Progenitor cell of endocrine pancreas (in vitro differentiated cells): ENCODE measurements at regions not wholly inside any gene's neighbourhood (a gene's known extent, or its start where the extent isn't known, plus 50 kb on each side); places are given as distances from the start of the nearest gene placed in this dataset.

Source experiments
- DNase-seq: peaks from one replicate; pipeline ENCODE4 v3.0.0; 2021; ENCODE audit warnings: low spot score; ENCODE audit not compliant: unreplicated experiment
- H3K27ac Mint-ChIP-seq: 2 replicates; pipeline ENCODE4 v1.8.0; 2021; ENCODE audit warnings: mild to moderate bottlenecking, moderate library complexity, mixed read lengths
- H3K27me3 Mint-ChIP-seq: 2 replicates; pipeline ENCODE4 v1.8.0; 2021; ENCODE audit warnings: mixed read lengths
- H3K36me3 Mint-ChIP-seq: 2 replicates; pipeline ENCODE4 v1.8.0; 2022; ENCODE audit warnings: mixed read lengths; ENCODE audit not compliant: insufficient read depth
- H3K4me1 Mint-ChIP-seq: 2 replicates; pipeline ENCODE4 v1.8.0; 2021; ENCODE audit warnings: low read depth, mixed read lengths
- H3K4me3 Mint-ChIP-seq: 2 replicates; pipeline ENCODE4 v1.8.0; 2021; ENCODE audit warnings: low read depth, mild to moderate bottlenecking, moderate library complexity, mixed read lengths
- H3K9me3 Mint-ChIP-seq: 2 replicates; pipeline ENCODE4 v1.8.0; 2021; ENCODE audit warnings: low read depth, mixed read lengths
- TF ChIP-seq, protein P1 (sequence below): fragments of 200-600 bp; sonication (generic); IDR thresholded peaks from one replicate; pipeline ENCODE4 v1.5.0; 2021; ENCODE audit warnings: antibody characterized with exemption, mild to moderate bottlenecking; ENCODE audit not compliant: unreplicated experiment

- TF ChIP-seq, protein P1, sequence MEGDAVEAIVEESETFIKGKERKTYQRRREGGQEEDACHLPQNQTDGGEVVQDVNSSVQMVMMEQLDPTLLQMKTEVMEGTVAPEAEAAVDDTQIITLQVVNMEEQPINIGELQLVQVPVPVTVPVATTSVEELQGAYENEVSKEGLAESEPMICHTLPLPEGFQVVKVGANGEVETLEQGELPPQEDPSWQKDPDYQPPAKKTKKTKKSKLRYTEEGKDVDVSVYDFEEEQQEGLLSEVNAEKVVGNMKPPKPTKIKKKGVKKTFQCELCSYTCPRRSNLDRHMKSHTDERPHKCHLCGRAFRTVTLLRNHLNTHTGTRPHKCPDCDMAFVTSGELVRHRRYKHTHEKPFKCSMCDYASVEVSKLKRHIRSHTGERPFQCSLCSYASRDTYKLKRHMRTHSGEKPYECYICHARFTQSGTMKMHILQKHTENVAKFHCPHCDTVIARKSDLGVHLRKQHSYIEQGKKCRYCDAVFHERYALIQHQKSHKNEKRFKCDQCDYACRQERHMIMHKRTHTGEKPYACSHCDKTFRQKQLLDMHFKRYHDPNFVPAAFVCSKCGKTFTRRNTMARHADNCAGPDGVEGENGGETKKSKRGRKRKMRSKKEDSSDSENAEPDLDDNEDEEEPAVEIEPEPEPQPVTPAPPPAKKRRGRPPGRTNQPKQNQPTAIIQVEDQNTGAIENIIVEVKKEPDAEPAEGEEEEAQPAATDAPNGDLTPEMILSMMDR = no peak
- Mint-ChIP-seq H3K4me1 (no peaks in the 10 kb centered on the region), H3K36me3 (peaks cover 1% of the 10 kb centered on the region), H3K27me3 (no peaks in the 10 kb centered on the region), H3K9me3 (peaks cover 14% of the 10 kb centered on the region), H3K27ac (no peak overlapping the region), H3K4me3 (no peak overlapping the region)
- DNase-seq = no peak
Measured at GRCh38 chr13:80265348-80265747, 75.6 kb downstream of the SPRY2 start.

DNA sequence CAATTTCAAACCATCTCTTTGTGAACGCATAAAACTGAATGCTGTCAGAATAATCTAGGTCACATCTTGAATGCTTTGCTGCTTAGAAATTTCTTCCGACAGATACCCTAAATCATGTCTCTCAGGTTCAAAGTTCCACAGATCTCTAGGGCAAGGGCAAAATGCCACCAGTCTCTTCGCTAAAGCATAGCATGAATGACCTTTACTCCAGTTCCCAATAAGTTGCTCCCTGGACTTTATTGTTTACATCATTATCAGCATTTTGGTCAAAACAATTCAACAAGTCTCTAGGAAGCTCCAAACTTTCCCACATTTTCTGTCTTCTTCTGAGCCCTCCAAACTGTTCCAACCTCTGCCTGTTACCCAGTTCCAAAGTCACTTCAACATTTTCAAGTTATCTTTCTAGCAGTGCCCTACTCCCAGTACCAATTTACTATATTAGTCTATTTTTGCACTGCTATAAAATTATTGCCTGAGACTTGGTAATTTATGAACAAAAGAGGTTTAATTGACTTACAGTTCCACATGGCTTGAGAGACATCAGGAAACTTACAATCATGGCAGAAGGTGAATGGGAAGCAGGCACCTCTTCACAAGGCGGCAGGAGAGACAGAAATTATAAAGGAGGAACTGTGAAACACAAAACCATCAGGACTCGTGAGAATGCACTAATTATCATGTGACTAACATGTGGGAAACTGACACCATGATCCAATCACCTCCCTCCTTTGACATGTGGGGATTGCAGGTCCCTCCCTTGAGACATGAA lies 77.0 kb downstream of the SPRY2 start:
- no peak overlapping the region for H3K27ac Mint-ChIP-seq
- DNase-seq = no peak
- peaks cover 1% of the 10 kb centered on the region for H3K36me3 Mint-ChIP-seq
- no peaks in the 10 kb centered on the region for H3K4me1 Mint-ChIP-seq
- H3K27me3 Mint-ChIP-seq = no peaks in the 10 kb centered on the region
- TF ChIP-seq, protein P1 = no peak
- H3K4me3 Mint-ChIP-seq = no peak overlapping the region
- peaks cover 14% of the 10 kb centered on the region for H3K9me3 Mint-ChIP-seq

DNA sequence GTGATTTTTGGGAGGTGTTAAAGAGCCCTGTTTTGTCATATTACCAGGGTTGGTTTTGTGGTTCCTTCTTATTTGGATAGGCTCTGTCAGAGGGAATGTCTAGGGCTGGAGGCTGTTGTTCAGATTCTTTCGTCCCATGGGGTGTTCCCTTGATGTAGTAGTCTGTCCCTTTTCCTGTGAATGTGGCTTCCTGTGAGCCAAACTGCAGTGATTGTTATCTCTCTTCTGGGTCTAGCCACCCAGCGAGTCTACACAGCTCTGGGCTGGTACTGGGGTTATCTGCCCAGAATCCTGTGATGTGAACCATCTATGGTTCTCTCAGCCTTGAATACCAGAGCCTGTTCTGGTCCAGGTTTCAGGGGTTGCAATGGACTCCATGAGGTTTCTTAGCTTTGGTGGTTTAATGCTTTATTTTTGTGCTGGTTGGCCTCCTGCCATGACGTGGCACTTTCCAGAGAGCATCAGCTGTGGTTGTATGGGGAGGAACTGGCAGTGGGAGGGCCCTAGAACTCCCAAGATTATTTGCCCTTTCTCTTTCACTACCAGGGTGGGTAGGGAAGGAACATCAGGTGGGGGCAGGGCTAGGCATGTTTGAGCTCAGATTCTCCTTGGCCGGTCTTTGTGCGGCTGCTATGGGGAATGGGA lies 78.8 kb downstream of the SPRY2 start:
- DNase-seq = no peak
- Mint-ChIP-seq H3K36me3 (peaks cover 1% of the 10 kb centered on the region), H3K4me3 (no peak overlapping the region), H3K27me3 (no peaks in the 10 kb centered on the region), H3K9me3 (peaks cover 14% of the 10 kb centered on the region), H3K4me1 (no peaks in the 10 kb centered on the region), H3K27ac (no peak overlapping the region)
- TF ChIP-seq, protein P1 = no peak

DNA sequence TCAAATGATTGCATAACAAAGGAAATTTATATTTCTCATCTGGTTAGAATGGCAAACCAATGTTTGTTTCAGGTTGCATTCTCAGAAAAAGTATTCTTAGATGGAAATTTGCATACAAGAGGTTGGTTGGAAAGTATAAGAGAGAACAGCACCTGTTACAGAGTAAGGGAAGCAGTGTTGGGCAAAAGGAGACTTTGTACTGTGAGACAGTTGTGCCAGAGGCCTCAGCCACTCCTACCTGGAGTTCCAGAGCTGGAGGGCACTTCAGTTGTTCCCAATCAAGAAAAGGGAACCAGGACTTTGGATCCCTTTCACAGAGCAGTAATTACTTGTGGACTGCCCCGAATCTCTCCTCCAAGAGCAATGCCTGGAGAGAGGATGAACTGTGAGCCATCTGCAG lies 81.8 kb downstream of the SPRY2 start:
- Mint-ChIP-seq H3K27ac (no peak overlapping the region), H3K9me3 (peaks cover 11% of the 10 kb centered on the region), H3K4me3 (no peak overlapping the region), H3K27me3 (no peaks in the 10 kb centered on the region), H3K36me3 (peaks cover 1% of the 10 kb centered on the region), H3K4me1 (no peaks in the 10 kb centered on the region)
- no peak for DNase-seq
- TF ChIP-seq, protein P1 = no peak

GRCh38 chr13:80256352-80256932 lies 84.5 kb downstream of the SPRY2 start:
- H3K36me3 Mint-ChIP-seq = no peaks in the 10 kb centered on the region
- peaks cover 3% of the 10 kb centered on the region for H3K9me3 Mint-ChIP-seq
- H3K4me1 Mint-ChIP-seq = no peaks in the 10 kb centered on the region
- TF ChIP-seq, protein P1 = no peak
- no peak overlapping the region for H3K27ac Mint-ChIP-seq
- DNase-seq = no peak
- no peak overlapping the region for H3K4me3 Mint-ChIP-seq
- H3K27me3 Mint-ChIP-seq = no peaks in the 10 kb centered on the region
